ENCODE measurements at regions not wholly inside any gene's neighbourhood (a gene's known extent, or its start where the extent isn't known, plus 50 kb on each side); places are given as distances from the start of the nearest gene placed in this dataset.
"Not testable (repeated sequence)": the region's sequence is repeated elsewhere in the genome, so short reads cannot be mapped to it uniquely, and the experiment has no call there.

- no peak for DNase-seq
Measured at GRCh38 chr15:98280284-98280975, 319.9 kb downstream of the ARRDC4 start.

GRCh38 chr15:98281130-98281529, 320.6 kb downstream of the ARRDC4 start:
- no peak for DNase-seq

- no peak for DNase-seq
Measured at GRCh38 chr15:98282656-98283332, 322.3 kb downstream of the ARRDC4 start.

GRCh38 chr15:98286200-98286599, 325.7 kb downstream of the ARRDC4 start:
- DNase-seq: no peak

GRCh38 chr15:98286831-98287230, 326.3 kb downstream of the ARRDC4 start:
- no peak for DNase-seq

GRCh38 chr15:98288091-98288590, 327.6 kb downstream of the ARRDC4 start:
- DNase-seq: no peak

- no peak for DNase-seq
Measured at GRCh38 chr15:98289747-98290146, 329.2 kb downstream of the ARRDC4 start.

- no peak for DNase-seq
Measured at GRCh38 chr15:98292442-98293240, 332.1 kb downstream of the ARRDC4 start.

GRCh38 chr15:98294126-98294525, 333.6 kb downstream of the ARRDC4 start:
- DNase-seq: no peak

- not testable (repeated sequence) for DNase-seq
Measured at GRCh38 chr15:98295101-98295759, 334.7 kb downstream of the ARRDC4 start.

GRCh38 chr15:98296653-98297052, 336.1 kb downstream of the ARRDC4 start:
- no peak for DNase-seq

GRCh38 chr15:98304371-98304770, 343.9 kb downstream of the ARRDC4 start:
- DNase-seq: no peak

GRCh38 chr15:98308117-98308516, 340.2 kb upstream of the IGF1R start:
- DNase-seq: no peak

GRCh38 chr15:98311566-98312188, 336.7 kb upstream of the IGF1R start:
- peak; percentile 80 for DNase-seq

GRCh38 chr15:98312913-98313312, 335.4 kb upstream of the IGF1R start:
- DNase-seq: no peak

- no peak for DNase-seq
Measured at GRCh38 chr15:98315971-98316370, 332.4 kb upstream of the IGF1R start.

GRCh38 chr15:98321896-98322295, 326.4 kb upstream of the IGF1R start:
- no peak for DNase-seq

GRCh38 chr15:98322581-98322980, 325.8 kb upstream of the IGF1R start:
- DNase-seq: no peak

- no peak for DNase-seq
Measured at GRCh38 chr15:98324341-98324970, 323.9 kb upstream of the IGF1R start.

GRCh38 chr15:98326804-98327203, 321.5 kb upstream of the IGF1R start:
- no peak for DNase-seq

GRCh38 chr15:98330258-98330657, 318.1 kb upstream of the IGF1R start:
- DNase-seq: no peak
